KMS-11 (cell line): ENCODE measurements at regions not wholly inside any gene's neighbourhood (a gene's known extent, or its start where the extent isn't known, plus 50 kb on each side); places are given as distances from the start of the nearest gene placed in this dataset.
"Not testable (repeated sequence)": the region's sequence is repeated elsewhere in the genome, so short reads cannot be mapped to it uniquely, and the experiment has no call there.

Experiments used
- H2AFZ ChIP-seq: fragments of 200-600 bp; sonication (generic); 2 replicates; pipeline ENCODE4 v1.6.1; 2016; ENCODE audit warnings: antibody characterized with exemption, mixed run types, low read depth
- H3K27ac ChIP-seq: fragments of 200-600 bp; sonication (generic); 2 replicates; pipeline ENCODE4 v1.6.1; 2016; ENCODE audit warnings: mild to moderate bottlenecking, mixed run types
- H3K27me3 ChIP-seq: fragments of 200-600 bp; sonication (generic); 2 replicates; pipeline ENCODE4 v1.6.1; 2017; ENCODE audit warnings: mild to moderate bottlenecking, low read depth, mixed run types, moderate library complexity; ENCODE audit not compliant: insufficient read depth
- H3K36me3 ChIP-seq: fragments of 200-600 bp; sonication (generic); 2 replicates; pipeline ENCODE4 v1.6.1; 2017; ENCODE audit warnings: mild to moderate bottlenecking, mixed run types; ENCODE audit not compliant: insufficient read depth
- H3K4me1 ChIP-seq: fragments of 200-600 bp; sonication (generic); 2 replicates; pipeline ENCODE4 v1.6.1; 2016; ENCODE audit warnings: mild to moderate bottlenecking, low read depth, mixed run types; ENCODE audit not compliant: poor library complexity, severe bottlenecking
- H3K4me2 ChIP-seq: fragments of 200-600 bp; sonication (generic); 2 replicates; pipeline ENCODE4 v1.7.0; 2016; ENCODE audit warnings: mild to moderate bottlenecking, mixed run types
- H3K4me3 ChIP-seq: fragments of 200-600 bp; sonication (generic); IDR thresholded peaks from 2 replicates; pipeline ENCODE4 v1.6.1; 2017; ENCODE audit warnings: low read depth, low read length, mixed read lengths; ENCODE audit not compliant: insufficient read depth
- H3K79me2 ChIP-seq: fragments of 200-600 bp; sonication (generic); 2 replicates; pipeline ENCODE4 v1.6.1; 2016; ENCODE audit warnings: low read depth, mixed run types; ENCODE audit not compliant: insufficient read depth
- H3K9ac ChIP-seq: fragments of 200-600 bp; sonication (generic); 2 replicates; pipeline ENCODE4 v1.6.1; 2016; ENCODE audit warnings: mild to moderate bottlenecking, mixed run types
- H4K20me1 ChIP-seq: fragments of 200-600 bp; sonication (generic); 2 replicates; pipeline ENCODE4 v1.6.1; 2016; ENCODE audit warnings: mild to moderate bottlenecking, mixed run types; ENCODE audit not compliant: insufficient read depth
- CTCF ChIP-seq: fragments of 200-600 bp; sonication (generic); conservative IDR thresholded peaks from 2 replicates; pipeline ENCODE4 v1.6.1; 2017; ENCODE audit warnings: low read depth, mild to moderate bottlenecking, antibody characterized with exemption, low read length, moderate library complexity, mixed read lengths

- no peak overlapping the region for H3K27ac ChIP-seq
- no peak overlapping the region for H3K9ac ChIP-seq
- no peaks in the 10 kb centered on the region for H3K27me3 ChIP-seq
- H4K20me1 ChIP-seq: no peaks in the 10 kb centered on the region
- H3K36me3 ChIP-seq: no peaks in the 10 kb centered on the region
- H3K4me2 ChIP-seq: no peak overlapping the region
- H3K4me1 ChIP-seq: no peaks in the 10 kb centered on the region
- no peak overlapping the region for H2AFZ ChIP-seq
- no peak for TF ChIP-seq CTCF
- no peaks in the 10 kb centered on the region for H3K79me2 ChIP-seq
- H3K4me3 ChIP-seq: no peak overlapping the region
These were observed 446.7 kb downstream of the EPHA5 start for GRCh38 chr4:65223601-65224000.

- H3K79me2 ChIP-seq, H3K4me2 ChIP-seq, H4K20me1 ChIP-seq, H3K4me1 ChIP-seq, H2AFZ ChIP-seq, H3K9ac ChIP-seq, H3K27me3 ChIP-seq, H3K27ac ChIP-seq, H3K4me3 ChIP-seq, H3K36me3 ChIP-seq: not testable (repeated sequence)
These were observed 447.2 kb downstream of the EPHA5 start for GRCh38 chr4:65223074-65223473.

- Histone ChIP-seq H3K36me3 (no peaks in the 10 kb centered on the region), H3K27ac (no peak overlapping the region), H2AFZ (no peak overlapping the region), H3K9ac (no peak overlapping the region), H3K79me2 (no peaks in the 10 kb centered on the region), H3K27me3 (no peaks in the 10 kb centered on the region), H4K20me1 (no peaks in the 10 kb centered on the region), H3K4me2 (no peak overlapping the region), H3K4me3 (no peak overlapping the region), H3K4me1 (no peaks in the 10 kb centered on the region)
- no peak for TF ChIP-seq CTCF
These were observed 453.1 kb downstream of the EPHA5 start for GRCh38 chr4:65217179-65217578.

- no peaks in the 10 kb centered on the region for H3K36me3 ChIP-seq
- no peaks in the 10 kb centered on the region for H3K27me3 ChIP-seq
- H3K4me2 ChIP-seq: no peak overlapping the region
- no peak overlapping the region for H3K9ac ChIP-seq
- no peaks in the 10 kb centered on the region for H3K79me2 ChIP-seq
- no peak overlapping the region for H3K4me3 ChIP-seq
- no peaks in the 10 kb centered on the region for H3K4me1 ChIP-seq
- H2AFZ ChIP-seq: no peak overlapping the region
- no peaks in the 10 kb centered on the region for H4K20me1 ChIP-seq
- no peak overlapping the region for H3K27ac ChIP-seq
- no peak for TF ChIP-seq CTCF
These were observed 467.4 kb downstream of the EPHA5 start for GRCh38 chr4:65202853-65203236.

- Histone ChIP-seq H3K9ac (no peak overlapping the region), H2AFZ (no peak overlapping the region), H3K4me1 (no peaks in the 10 kb centered on the region), H3K4me2 (no peak overlapping the region), H3K79me2 (no peaks in the 10 kb centered on the region), H4K20me1 (no peaks in the 10 kb centered on the region), H3K27me3 (no peaks in the 10 kb centered on the region), H3K27ac (no peak overlapping the region), H3K4me3 (no peak overlapping the region), H3K36me3 (no peaks in the 10 kb centered on the region)
- TF ChIP-seq CTCF: no peak
These were observed 468.0 kb downstream of the EPHA5 start for GRCh38 chr4:65202165-65202852.
